ENCODE measurements at regions not wholly inside any gene's neighbourhood (a gene's known extent, or its start where the extent isn't known, plus 50 kb on each side); places are given as distances from the start of the nearest gene placed in this dataset.

GRCh38 chr5:6163913-6164312 is 214.4 kb downstream of the MED10 start:
- Mint-ChIP-seq H3K4me1 (ENCODE audit: low read depth, unreplicated experiment) (peaks cover 11% of the 10 kb centered on the region), H3K4me3 (ENCODE audit: unreplicated experiment) (no peak overlapping the region), H3K9me3 (ENCODE audit: unreplicated experiment) (peaks cover 2% of the 10 kb centered on the region), H3K36me3 (ENCODE audit: low read depth, unreplicated experiment) (no peaks in the 10 kb centered on the region), H3K27me3 (ENCODE audit: low read depth, unreplicated experiment) (peaks cover 6% of the 10 kb centered on the region), H3K27ac (ENCODE audit: unreplicated experiment) (no peak overlapping the region)
- Histone ChIP-seq H4K20me1 (ENCODE audit: insufficient read depth, low read length) (no peaks in the 10 kb centered on the region), H3K27ac (ENCODE audit: low read depth, low read length) (no peak overlapping the region), H3K79me2 (ENCODE audit: insufficient read depth, low read length) (no peaks in the 10 kb centered on the region), H3K4me1 (ENCODE audit: insufficient read depth, low read length) (peaks cover 6% of the 10 kb centered on the region), H3K27me3 (ENCODE audit: insufficient read depth, low read length) (no peaks in the 10 kb centered on the region), H2AFZ (ENCODE audit: low read depth, low read length) (no peak overlapping the region), H3K4me3 (ENCODE audit: insufficient read depth, low read depth, low read length) (no peak overlapping the region), H3K36me3 (ENCODE audit: insufficient read depth, low read length) (no peaks in the 10 kb centered on the region), H3K9ac (ENCODE audit: low read length) (no peak overlapping the region), H3K4me2 (ENCODE audit: low read length) (no peak overlapping the region), H3K9me3 (ENCODE audit: insufficient read depth, low read depth, low read length) (no peaks in the 10 kb centered on the region)
- FAIRE-seq (no peak), DNase-seq (ENCODE audit: low read depth) (no peak)
- TF ChIP-seq, protein P1, sequence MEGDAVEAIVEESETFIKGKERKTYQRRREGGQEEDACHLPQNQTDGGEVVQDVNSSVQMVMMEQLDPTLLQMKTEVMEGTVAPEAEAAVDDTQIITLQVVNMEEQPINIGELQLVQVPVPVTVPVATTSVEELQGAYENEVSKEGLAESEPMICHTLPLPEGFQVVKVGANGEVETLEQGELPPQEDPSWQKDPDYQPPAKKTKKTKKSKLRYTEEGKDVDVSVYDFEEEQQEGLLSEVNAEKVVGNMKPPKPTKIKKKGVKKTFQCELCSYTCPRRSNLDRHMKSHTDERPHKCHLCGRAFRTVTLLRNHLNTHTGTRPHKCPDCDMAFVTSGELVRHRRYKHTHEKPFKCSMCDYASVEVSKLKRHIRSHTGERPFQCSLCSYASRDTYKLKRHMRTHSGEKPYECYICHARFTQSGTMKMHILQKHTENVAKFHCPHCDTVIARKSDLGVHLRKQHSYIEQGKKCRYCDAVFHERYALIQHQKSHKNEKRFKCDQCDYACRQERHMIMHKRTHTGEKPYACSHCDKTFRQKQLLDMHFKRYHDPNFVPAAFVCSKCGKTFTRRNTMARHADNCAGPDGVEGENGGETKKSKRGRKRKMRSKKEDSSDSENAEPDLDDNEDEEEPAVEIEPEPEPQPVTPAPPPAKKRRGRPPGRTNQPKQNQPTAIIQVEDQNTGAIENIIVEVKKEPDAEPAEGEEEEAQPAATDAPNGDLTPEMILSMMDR (IDR thresholded peaks at IDR 0.05; ENCODE audit: insufficient read depth, low read depth, low read length) = no peak
- no peak for TF ChIP-seq EZH2 (IDR thresholded peaks at IDR 0.05; ENCODE audit: insufficient read depth, low read length)

GRCh38 chr5:6162175-6162574 is 216.2 kb downstream of the MED10 start:
- peaks cover 6% of the 10 kb centered on the region for H3K27me3 Mint-ChIP-seq (ENCODE audit: low read depth, unreplicated experiment)
- no peak overlapping the region for H2AFZ ChIP-seq (ENCODE audit: low read depth, low read length)
- no peak overlapping the region for H3K4me3 Mint-ChIP-seq (ENCODE audit: unreplicated experiment)
- H3K9me3 Mint-ChIP-seq (ENCODE audit: unreplicated experiment) = peaks cover 2% of the 10 kb centered on the region
- no peak overlapping the region for H3K4me3 ChIP-seq (ENCODE audit: insufficient read depth, low read depth, low read length)
- no peak overlapping the region for H3K4me2 ChIP-seq (ENCODE audit: low read length)
- H3K36me3 ChIP-seq (ENCODE audit: insufficient read depth, low read length) = no peaks in the 10 kb centered on the region
- no peaks in the 10 kb centered on the region for H3K9me3 ChIP-seq (ENCODE audit: insufficient read depth, low read depth, low read length)
- no peaks in the 10 kb centered on the region for H4K20me1 ChIP-seq (ENCODE audit: insufficient read depth, low read length)
- no peak overlapping the region for H3K27ac ChIP-seq (ENCODE audit: low read depth, low read length)
- H3K27me3 ChIP-seq (ENCODE audit: insufficient read depth, low read length) = no peaks in the 10 kb centered on the region
- FAIRE-seq (no peak), DNase-seq (ENCODE audit: low read depth) (no peak)
- no peak overlapping the region for H3K9ac ChIP-seq (ENCODE audit: low read length)
- no peaks in the 10 kb centered on the region for H3K36me3 Mint-ChIP-seq (ENCODE audit: low read depth, unreplicated experiment)
- no peak for TF ChIP-seq EZH2 (IDR thresholded peaks at IDR 0.05; ENCODE audit: insufficient read depth, low read length)
- TF ChIP-seq, protein P1 (IDR thresholded peaks at IDR 0.05; ENCODE audit: insufficient read depth, low read depth, low read length) = no peak
- no peak overlapping the region for H3K27ac Mint-ChIP-seq (ENCODE audit: unreplicated experiment)
- peaks cover 16% of the 10 kb centered on the region for H3K4me1 Mint-ChIP-seq (ENCODE audit: low read depth, unreplicated experiment)
- H3K4me1 ChIP-seq (ENCODE audit: insufficient read depth, low read length) = peaks cover 6% of the 10 kb centered on the region
- H3K79me2 ChIP-seq (ENCODE audit: insufficient read depth, low read length) = no peaks in the 10 kb centered on the region

DNA sequence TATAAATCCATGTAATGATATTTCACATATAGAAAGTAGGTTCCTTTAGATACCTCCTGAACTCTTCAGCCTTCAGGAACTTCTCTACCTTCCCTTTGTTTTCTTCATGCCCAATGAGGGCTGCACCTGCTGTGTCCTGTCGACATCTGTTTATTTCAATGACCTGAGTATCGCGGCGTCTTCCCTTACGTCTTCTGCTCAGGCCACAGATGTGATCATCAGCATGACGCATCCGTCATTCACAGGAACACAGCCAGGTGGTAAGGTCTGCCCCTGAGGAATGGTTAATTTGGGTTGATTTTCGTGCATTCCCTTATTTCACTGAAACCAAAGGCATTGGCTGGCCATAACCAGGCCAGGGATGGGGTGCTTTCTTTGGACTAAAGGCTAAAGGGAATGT is 217.1 kb downstream of the MED10 start:
- DNase-seq (ENCODE audit: low read depth) (no peak), FAIRE-seq (no peak)
- Histone ChIP-seq H3K4me2 (ENCODE audit: low read length) (no peak overlapping the region), H3K9me3 (ENCODE audit: insufficient read depth, low read depth, low read length) (no peaks in the 10 kb centered on the region), H3K36me3 (ENCODE audit: insufficient read depth, low read length) (no peaks in the 10 kb centered on the region), H3K27me3 (ENCODE audit: insufficient read depth, low read length) (no peaks in the 10 kb centered on the region), H3K9ac (ENCODE audit: low read length) (no peak overlapping the region), H3K79me2 (ENCODE audit: insufficient read depth, low read length) (no peaks in the 10 kb centered on the region), H3K27ac (ENCODE audit: low read depth, low read length) (no peak overlapping the region), H3K4me1 (ENCODE audit: insufficient read depth, low read length) (peaks cover 6% of the 10 kb centered on the region), H4K20me1 (ENCODE audit: insufficient read depth, low read length) (no peaks in the 10 kb centered on the region), H2AFZ (ENCODE audit: low read depth, low read length) (no peak overlapping the region), H3K4me3 (ENCODE audit: insufficient read depth, low read depth, low read length) (no peak overlapping the region)
- H3K36me3 Mint-ChIP-seq (ENCODE audit: low read depth, unreplicated experiment) = no peaks in the 10 kb centered on the region
- peaks cover 6% of the 10 kb centered on the region for H3K27me3 Mint-ChIP-seq (ENCODE audit: low read depth, unreplicated experiment)
- no peak overlapping the region for H3K27ac Mint-ChIP-seq (ENCODE audit: unreplicated experiment)
- H3K4me1 Mint-ChIP-seq (ENCODE audit: low read depth, unreplicated experiment) = peaks cover 16% of the 10 kb centered on the region
- no peak overlapping the region for H3K4me3 Mint-ChIP-seq (ENCODE audit: unreplicated experiment)
- TF ChIP-seq, protein P1 (IDR thresholded peaks at IDR 0.05; ENCODE audit: insufficient read depth, low read depth, low read length) = no peak
- TF ChIP-seq EZH2 (IDR thresholded peaks at IDR 0.05; ENCODE audit: insufficient read depth, low read length) = no peak
- peaks cover 2% of the 10 kb centered on the region for H3K9me3 Mint-ChIP-seq (ENCODE audit: unreplicated experiment)
